Stomach (tissue), 8 donors: ENCODE measurements at regions not wholly inside any gene's neighbourhood (a gene's known extent, or its start where the extent isn't known, plus 50 kb on each side); places are given as distances from the start of the nearest gene placed in this dataset.

Experiments used
- DNase-seq, 2 donors: peaks; one replicate each; pipeline versions ENCODE4 v3.0.0 to v3.0.0-alpha.2; 2013 to 2019
- H3K27ac ChIP-seq, 5 donors: fragments of 200-600 bp in 4 of 5; sonication (generic) in 4 of 5; one replicate each; pipeline ENCODE4 v1.5.1; 2013 to 2019; ENCODE audit warnings: mild to moderate bottlenecking in 1 of 5, moderate library complexity in 1 of 5
- H3K27me3 ChIP-seq, 3 donors: fragments of 200-600 bp; sonication (generic); one replicate each; pipeline ENCODE4 v1.5.1; 2017 to 2019; ENCODE audit warnings: mixed run types in 1 of 3
- H3K36me3 ChIP-seq, 4 donors: fragments of 200-600 bp; sonication (generic); 1 replicate in 3 of 4; 2 replicates in 1 of 4; pipeline ENCODE4 v1.5.1; 2016 to 2019
- H3K4me1 ChIP-seq, 4 donors: fragments of 200-600 bp; sonication (generic); one replicate each; pipeline ENCODE4 v1.5.1; 2016 to 2019
- H3K4me3 ChIP-seq, 4 donors: fragments of 200-600 bp; sonication (generic) in 3 of 4; one replicate each; pipeline ENCODE4 v1.5.1; 2016 to 2019; ENCODE audit warnings: mild to moderate bottlenecking in 1 of 4
- H3K9me3 ChIP-seq, 4 donors: fragments of 200-600 bp; sonication (generic); one replicate each; pipeline ENCODE4 v1.5.1; 2016 to 2019
- EP300 ChIP-seq: sonication (generic); formaldehyde crosslinking; IDR thresholded peaks from one replicate; pipeline ENCODE4 v1.6.1; 2017; ENCODE audit warnings: antibody characterized with exemption
- POLR2A ChIP-seq, 4 donors: fragments of 450-650 bp; IDR thresholded peaks; one replicate each; pipeline ENCODE4 v1.6.1; 2016; ENCODE audit warnings: antibody characterized with exemption in 4 of 4, control low read depth in 2 of 4, mild to moderate bottlenecking in 1 of 4, moderate library complexity in 1 of 4
- POLR2AphosphoS5 ChIP-seq, 3 donors: sonication (generic); formaldehyde crosslinking; IDR thresholded peaks; one replicate each; pipeline ENCODE4 v1.6.1; 2016; ENCODE audit warnings: antibody characterized with exemption in 3 of 3
- WGBS, 5 donors: extraction: QIAGEN DNeasy Blood & Tissue Kit in 3 of 5; methylation state at CpG; one replicate each; pipeline versions ENCODE4 v1.1.5 to v1.1.7; 2013 to 2018; 5-methylcytosine and 5-hydroxymethylcytosine counted together
- intact Hi-C: fragments of 100-400 bp; cut with DNase I; formaldehyde crosslinking; loops from one replicate; pipeline ENCODE4 v1.15.1; 2023; ENCODE audit warnings: low total_unique reads
- TF ChIP-seq, protein P1 (sequence below), 7 experiments: fragments of 450-650 bp in 4 of 7; fragments of 200-600 bp in 3 of 7; sonication (generic) in 3 of 7; IDR thresholded peaks; one replicate each; pipeline ENCODE4 v1.5.1; 2016 to 2019; ENCODE audit warnings: antibody characterized with exemption in 7 of 7, control low read depth in 2 of 7, mild to moderate bottlenecking in 1 of 7
- donor health status: healthy with polysubstance abuse.
- donor health status: Bipolar disorder and iron deficiency.
- donor health status: healthy.

DNA sequence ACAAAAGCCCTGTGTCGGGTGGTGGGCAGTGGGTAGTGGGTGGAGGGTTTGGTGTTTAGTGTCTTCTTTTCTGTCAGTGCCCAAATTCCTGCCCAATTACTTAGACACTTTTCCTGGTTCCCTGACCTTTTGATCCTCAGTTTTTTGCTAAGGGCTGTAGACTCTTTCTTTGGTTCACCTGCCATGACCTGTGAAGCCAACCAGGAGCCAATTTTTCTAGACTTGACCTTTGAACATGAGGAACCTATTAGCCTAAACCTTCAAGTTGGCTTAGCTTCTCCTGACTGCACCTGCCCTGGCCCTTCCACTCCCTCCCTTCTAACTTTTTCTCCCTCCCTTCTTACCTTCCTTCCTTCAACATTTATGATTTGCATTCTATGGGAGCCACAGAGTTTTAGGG is 94.5 kb downstream of the MID1IP1 start:
- Histone ChIP-seq H3K27ac (no peak overlapping the region), H3K27me3 (peaks cover 0 to 3% (median 0%) of the 10 kb centered on the region in 3 donors), H3K4me1 (no peaks in the 10 kb centered on the region), H3K4me3 (no peak overlapping the region), H3K9me3 (no peaks in the 10 kb centered on the region), H3K36me3 (no peaks in the 10 kb centered on the region)
- TF ChIP-seq EP300 (no peak), POLR2AphosphoS5 (IDR thresholded peaks at IDR 0.05) (no peak), POLR2A (IDR thresholded peaks at IDR 0.05) (no peak)
- TF ChIP-seq, protein P1, sequence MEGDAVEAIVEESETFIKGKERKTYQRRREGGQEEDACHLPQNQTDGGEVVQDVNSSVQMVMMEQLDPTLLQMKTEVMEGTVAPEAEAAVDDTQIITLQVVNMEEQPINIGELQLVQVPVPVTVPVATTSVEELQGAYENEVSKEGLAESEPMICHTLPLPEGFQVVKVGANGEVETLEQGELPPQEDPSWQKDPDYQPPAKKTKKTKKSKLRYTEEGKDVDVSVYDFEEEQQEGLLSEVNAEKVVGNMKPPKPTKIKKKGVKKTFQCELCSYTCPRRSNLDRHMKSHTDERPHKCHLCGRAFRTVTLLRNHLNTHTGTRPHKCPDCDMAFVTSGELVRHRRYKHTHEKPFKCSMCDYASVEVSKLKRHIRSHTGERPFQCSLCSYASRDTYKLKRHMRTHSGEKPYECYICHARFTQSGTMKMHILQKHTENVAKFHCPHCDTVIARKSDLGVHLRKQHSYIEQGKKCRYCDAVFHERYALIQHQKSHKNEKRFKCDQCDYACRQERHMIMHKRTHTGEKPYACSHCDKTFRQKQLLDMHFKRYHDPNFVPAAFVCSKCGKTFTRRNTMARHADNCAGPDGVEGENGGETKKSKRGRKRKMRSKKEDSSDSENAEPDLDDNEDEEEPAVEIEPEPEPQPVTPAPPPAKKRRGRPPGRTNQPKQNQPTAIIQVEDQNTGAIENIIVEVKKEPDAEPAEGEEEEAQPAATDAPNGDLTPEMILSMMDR (IDR thresholded peaks at IDR 0.05): no peak
- no peak for DNase-seq
- WGBS, 5 donors: 58 to 100% (median 88%) methylated on average over 1 of the region's 1 CpG; no CpG with 5 or more reads in 1 of the 5 donors
- intact Hi-C loops: no loop called here

DNA sequence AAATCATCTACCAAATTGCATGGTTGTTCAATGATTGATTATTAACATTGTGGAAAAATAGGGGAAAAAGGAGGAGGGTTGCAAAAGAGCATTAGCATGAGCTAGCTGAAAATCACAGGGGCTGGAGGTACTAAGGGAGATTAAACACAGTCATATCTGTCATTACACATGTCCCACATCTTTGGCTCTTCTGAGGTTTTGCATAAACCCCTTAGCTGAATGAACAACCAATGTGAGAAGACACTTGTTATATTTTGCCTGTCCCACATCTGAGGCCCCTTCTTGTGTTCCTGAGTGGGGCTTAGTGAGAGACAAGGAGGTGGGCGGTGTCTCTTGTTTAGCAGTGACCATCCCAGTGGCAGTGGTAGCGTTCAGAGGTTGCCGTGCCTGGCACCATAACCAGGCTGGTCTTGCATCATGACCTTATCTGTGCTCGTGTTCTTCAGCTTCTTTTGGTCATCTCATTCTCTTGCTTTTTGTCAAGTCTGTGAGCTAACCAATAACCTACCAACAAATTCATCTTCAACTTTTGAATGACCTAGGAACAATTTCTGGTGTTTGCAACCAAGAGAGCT is 95.6 kb downstream of the MID1IP1 start:
- Histone ChIP-seq H3K4me1 (no peaks in the 10 kb centered on the region), H3K27ac (no peak overlapping the region), H3K36me3 (no peaks in the 10 kb centered on the region), H3K9me3 (no peaks in the 10 kb centered on the region), H3K27me3 (no peaks in the 10 kb centered on the region), H3K4me3 (no peak overlapping the region)
- DNase-seq: no peak
- TF ChIP-seq POLR2AphosphoS5 (IDR thresholded peaks at IDR 0.05): no peak
- TF ChIP-seq, protein P1 (IDR thresholded peaks at IDR 0.05): no peak
- no peak for TF ChIP-seq EP300
- no peak for TF ChIP-seq POLR2A (IDR thresholded peaks at IDR 0.05)
- intact Hi-C loops: no loop called here
- WGBS, 5 donors: 73 to 92% (median 88%) methylated on average over 2 to 4 of the region's 4 CpGs

DNA sequence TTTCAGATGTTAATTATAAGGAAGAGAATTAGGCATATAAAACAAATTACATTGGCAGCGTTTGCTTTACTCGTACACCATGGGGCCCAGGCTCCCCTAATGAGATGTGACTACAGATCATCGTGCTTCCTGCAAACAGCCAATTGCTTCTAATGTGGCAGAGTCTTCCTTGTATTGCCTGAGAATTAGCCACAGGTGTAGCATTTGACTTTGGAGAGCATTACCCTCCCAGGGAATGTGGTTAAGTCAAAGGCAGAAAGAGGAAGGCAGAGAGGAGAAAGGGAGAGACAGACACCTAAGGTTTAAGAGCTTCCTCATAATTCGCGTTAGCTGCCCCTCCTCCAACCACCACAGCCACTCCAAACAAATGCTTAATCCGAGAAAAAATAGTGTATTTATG is 97.0 kb downstream of the MID1IP1 start:
- no peaks in the 10 kb centered on the region for H3K27me3 ChIP-seq
- no peaks in the 10 kb centered on the region for H3K36me3 ChIP-seq
- intact Hi-C loops: no loop called here
- TF ChIP-seq EP300: no peak
- TF ChIP-seq, protein P1 (IDR thresholded peaks at IDR 0.05): no peak
- TF ChIP-seq POLR2AphosphoS5 (IDR thresholded peaks at IDR 0.05): no peak
- TF ChIP-seq POLR2A (IDR thresholded peaks at IDR 0.05): no peak
- H3K27ac ChIP-seq: no peak overlapping the region
- H3K9me3 ChIP-seq: no peaks in the 10 kb centered on the region
- H3K4me1 ChIP-seq: no peaks in the 10 kb centered on the region
- WGBS, 5 donors: 26 to 45% (median 43%) methylated on average over 6 of the region's 6 CpGs
- peak in 1 of 2 donors; percentile 9 for DNase-seq
- H3K4me3 ChIP-seq: no peak overlapping the region

DNA sequence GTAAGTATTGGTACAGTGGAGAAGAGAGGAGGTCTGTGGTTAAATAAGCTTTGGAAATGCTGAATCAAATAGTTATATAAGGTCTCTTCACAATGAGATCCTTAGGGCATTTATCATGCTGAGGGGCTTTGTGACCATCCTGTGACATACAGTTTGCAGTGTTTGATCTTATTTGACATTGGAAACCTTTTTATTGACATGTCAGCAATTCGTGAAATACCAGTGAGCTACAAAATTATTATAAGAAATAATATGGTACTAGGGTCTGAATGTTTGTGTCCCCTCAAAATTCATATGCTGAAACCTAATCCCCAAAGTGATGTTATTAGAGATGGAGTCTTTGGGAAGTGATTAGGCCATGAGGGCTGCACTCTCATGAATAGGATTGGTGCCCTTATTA is 98.4 kb downstream of the MID1IP1 start:
- 41 to 86% (median 79%) methylated on average over 1 of the region's 1 CpG for WGBS, 5 donors
- no peak for DNase-seq
- Histone ChIP-seq H3K4me1 (no peaks in the 10 kb centered on the region), H3K4me3 (no peak overlapping the region), H3K36me3 (no peaks in the 10 kb centered on the region), H3K27ac (no peak overlapping the region), H3K9me3 (no peaks in the 10 kb centered on the region), H3K27me3 (no peaks in the 10 kb centered on the region)
- TF ChIP-seq, protein P1 (IDR thresholded peaks at IDR 0.05): no peak
- no peak for TF ChIP-seq POLR2A (IDR thresholded peaks at IDR 0.05)
- TF ChIP-seq EP300: no peak
- no peak for TF ChIP-seq POLR2AphosphoS5 (IDR thresholded peaks at IDR 0.05)
- intact Hi-C loops: no loop called here
